ENCODE measurements at regions not wholly inside any gene's neighbourhood (a gene's known extent, or its start where the extent isn't known, plus 50 kb on each side); places are given as distances from the start of the nearest gene placed in this dataset.

- no peaks in the 10 kb centered on the region for H3K27me3 Mint-ChIP-seq (ENCODE audit: unreplicated experiment)
- H3K9me3 Mint-ChIP-seq (ENCODE audit: unreplicated experiment), result no peaks in the 10 kb centered on the region
- DNase-seq (ENCODE audit: low spot score), result no peak
- H3K4me1 Mint-ChIP-seq (ENCODE audit: unreplicated experiment), result no peaks in the 10 kb centered on the region
- TF ChIP-seq, protein P1, sequence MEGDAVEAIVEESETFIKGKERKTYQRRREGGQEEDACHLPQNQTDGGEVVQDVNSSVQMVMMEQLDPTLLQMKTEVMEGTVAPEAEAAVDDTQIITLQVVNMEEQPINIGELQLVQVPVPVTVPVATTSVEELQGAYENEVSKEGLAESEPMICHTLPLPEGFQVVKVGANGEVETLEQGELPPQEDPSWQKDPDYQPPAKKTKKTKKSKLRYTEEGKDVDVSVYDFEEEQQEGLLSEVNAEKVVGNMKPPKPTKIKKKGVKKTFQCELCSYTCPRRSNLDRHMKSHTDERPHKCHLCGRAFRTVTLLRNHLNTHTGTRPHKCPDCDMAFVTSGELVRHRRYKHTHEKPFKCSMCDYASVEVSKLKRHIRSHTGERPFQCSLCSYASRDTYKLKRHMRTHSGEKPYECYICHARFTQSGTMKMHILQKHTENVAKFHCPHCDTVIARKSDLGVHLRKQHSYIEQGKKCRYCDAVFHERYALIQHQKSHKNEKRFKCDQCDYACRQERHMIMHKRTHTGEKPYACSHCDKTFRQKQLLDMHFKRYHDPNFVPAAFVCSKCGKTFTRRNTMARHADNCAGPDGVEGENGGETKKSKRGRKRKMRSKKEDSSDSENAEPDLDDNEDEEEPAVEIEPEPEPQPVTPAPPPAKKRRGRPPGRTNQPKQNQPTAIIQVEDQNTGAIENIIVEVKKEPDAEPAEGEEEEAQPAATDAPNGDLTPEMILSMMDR (IDR thresholded peaks at IDR 0.05; ENCODE audit: unreplicated experiment), result no peak
- H3K4me3 Mint-ChIP-seq (ENCODE audit: unreplicated experiment), result no peak overlapping the region
- H3K36me3 Mint-ChIP-seq (ENCODE audit: low read depth, unreplicated experiment), result no peaks in the 10 kb centered on the region
- no peak overlapping the region for H3K27ac Mint-ChIP-seq (ENCODE audit: unreplicated experiment)
Observed at GRCh38 chr1:107004421-107004820, 52.1 kb upstream of the PRMT6 start.
